Activated CD4-positive, alpha-beta memory T cell treated with anti-CD3 and anti-CD28 coated beads for 36 hours (primary cell): ENCODE measurements at regions not wholly inside any gene's neighbourhood (a gene's known extent, or its start where the extent isn't known, plus 50 kb on each side); places are given as distances from the start of the nearest gene placed in this dataset.

Experiments
- CTCF ChIA-PET: fragments of 350-600 bp; sonication (Branson Sonifier 250); formaldehyde crosslinking; loops from one replicate; lab custom pipeline; 2021; ENCODE audit warnings: antibody characterized with exemption, inconsistent platforms; lab: Charles Lee
- POLR2A ChIA-PET: fragments of 350-600 bp; sonication (Branson Sonifier 250); formaldehyde crosslinking; loops from one replicate; lab custom pipeline; 2021; ENCODE audit warnings: antibody characterized with exemption; lab: Charles Lee
- DNase-seq: peaks from one replicate; pipeline ENCODE4 v3.0.0-alpha.2; 2020
- H3K27ac Mint-ChIP-seq: one replicate; pipeline ENCODE4 v1.8.0; 2021; ENCODE audit warnings: mixed read lengths
- H3K27me3 Mint-ChIP-seq: one replicate; pipeline ENCODE4 v1.8.0; 2021; ENCODE audit warnings: mixed read lengths
- H3K36me3 Mint-ChIP-seq: one replicate; pipeline ENCODE4 v1.8.0; 2021; ENCODE audit warnings: mixed read lengths
- H3K4me1 Mint-ChIP-seq: one replicate; pipeline ENCODE4 v1.8.0; 2021; ENCODE audit warnings: low read depth, mixed read lengths
- H3K4me3 Mint-ChIP-seq: one replicate; pipeline ENCODE4 v1.8.0; 2021; ENCODE audit warnings: mild to moderate bottlenecking, mixed read lengths
- H3K9me3 Mint-ChIP-seq: one replicate; pipeline ENCODE4 v1.8.0; 2021; ENCODE audit warnings: mixed read lengths
- intact Hi-C: fragments of 100-400 bp; cut with micrococcal nuclease; formaldehyde crosslinking; loops from one replicate; pipeline ENCODE4 v1.15.1; 2023

- Mint-ChIP-seq H3K36me3 (no peaks in the 10 kb centered on the region), H3K4me3 (no peak overlapping the region), H3K27ac (no peak overlapping the region), H3K4me1 (no peaks in the 10 kb centered on the region), H3K9me3 (no peaks in the 10 kb centered on the region), H3K27me3 (peaks cover 2% of the 10 kb centered on the region)
- CTCF ChIA-PET = no interaction called here
- DNase-seq = no peak
- POLR2A ChIA-PET = no interaction called here
- intact Hi-C loops = no loop called here
Observed at GRCh38 chr6:147149092-147149491, 55.1 kb upstream of the STXBP5 start.

- Mint-ChIP-seq H3K27ac (no peak overlapping the region), H3K9me3 (no peaks in the 10 kb centered on the region), H3K4me1 (no peaks in the 10 kb centered on the region), H3K27me3 (peaks cover 2% of the 10 kb centered on the region), H3K36me3 (no peaks in the 10 kb centered on the region), H3K4me3 (no peak overlapping the region)
- CTCF ChIA-PET = no interaction called here
- DNase-seq = no peak
- POLR2A ChIA-PET = no interaction called here
- intact Hi-C loops = no loop called here
Observed at GRCh38 chr6:147149826-147150225, 54.4 kb upstream of the STXBP5 start.

GRCh38 chr6:147150293-147150692, 53.9 kb upstream of the STXBP5 start:
- DNase-seq = no peak
- ChIA-PET POLR2A (no interaction called here), CTCF (no interaction called here)
- H3K27ac Mint-ChIP-seq = no peak overlapping the region
- no peaks in the 10 kb centered on the region for H3K36me3 Mint-ChIP-seq
- H3K27me3 Mint-ChIP-seq = peaks cover 2% of the 10 kb centered on the region
- no peaks in the 10 kb centered on the region for H3K4me1 Mint-ChIP-seq
- H3K4me3 Mint-ChIP-seq = no peak overlapping the region
- intact Hi-C loops = no loop called here
- H3K9me3 Mint-ChIP-seq = no peaks in the 10 kb centered on the region
